ENCODE measurements at regions not wholly inside any gene's neighbourhood (a gene's known extent, or its start where the extent isn't known, plus 50 kb on each side); places are given as distances from the start of the nearest gene placed in this dataset.

- TF ChIP-seq POLR2A (IDR thresholded peaks at IDR 0.05) (no peak), CTCF (IDR thresholded peaks at IDR 0.05) (no peak)
Measured at GRCh38 chr9:21557428-21557768, 75.3 kb upstream of the IFNE start.
